Panc1 (cell line): ENCODE measurements at regions not wholly inside any gene's neighbourhood (a gene's known extent, or its start where the extent isn't known, plus 50 kb on each side); places are given as distances from the start of the nearest gene placed in this dataset.

ENCODE experiments used
- ATAC-seq: fragments of 200-7000 bp; cut with Tn5 transposase; 2 replicates; pipeline ENCODE4 v1.9.1; 2020; ENCODE audit warnings: mild to moderate bottlenecking, moderate library complexity
- BruUV-seq: library from RNA; stranded (reverse); fragments of 400-500 nt; replicated peaks from 2 replicates; lab custom pipeline; 2021; lab: Mats Ljungman, UMichigan
- CTCF ChIA-PET: fragments of 300-600 bp; sonication (Branson Sonifier 250); formaldehyde crosslinking; loops from one replicate; lab custom pipeline; 2022; ENCODE audit warnings: antibody characterized with exemption; lab: Charles Lee
- POLR2A ChIA-PET: fragments of 300-600 bp; sonication (Branson Sonifier 250); formaldehyde crosslinking; loops from one replicate; lab custom pipeline; 2022; ENCODE audit warnings: antibody characterized with exemption; lab: Charles Lee
- DNase-seq: peaks from one replicate; pipeline ENCODE4 v3.0.0-alpha.2; 2010; ENCODE audit warnings: low read depth, low spot score
- H3K27ac ChIP-seq: 2 replicates; pipeline ENCODE4 v1.5.1; 2011; ENCODE audit warnings: mild to moderate bottlenecking, low read length, inconsistent platforms
- H3K27me3 ChIP-seq: fragments of 200-500 bp; sonication (Bioruptor generic); 2 replicates; pipeline ENCODE4 v1.6.0; 2014; ENCODE audit warnings: low read length, inconsistent platforms; ENCODE audit not compliant: control insufficient read depth, insufficient read depth
- H3K36me3 ChIP-seq: fragments of 200-500 bp; sonication (Bioruptor generic); 2 replicates; pipeline ENCODE4 v1.5.1; 2014; ENCODE audit warnings: inconsistent platforms, mild to moderate bottlenecking, low read length, moderate library complexity; ENCODE audit not compliant: control insufficient read depth, insufficient read depth
- H3K4me1 ChIP-seq: 2 replicates; pipeline ENCODE4 v1.5.1; 2011; ENCODE audit warnings: inconsistent platforms, mild to moderate bottlenecking, low read length, moderate library complexity; ENCODE audit not compliant: control insufficient read depth, insufficient read depth
- H3K4me3 ChIP-seq, 2 experiments: 2 replicates each; pipeline ENCODE4 v1.5.1; 2011 to 2012; ENCODE audit warnings: low read depth in 2 of 2, low read length in 2 of 2, mild to moderate bottlenecking in 2 of 2, inconsistent platforms in 1 of 2, moderate library complexity in 1 of 2
- H3K9me3 ChIP-seq: fragments of 200-500 bp; sonication (Bioruptor generic); 2 replicates; pipeline ENCODE4 v1.5.1; 2014; ENCODE audit warnings: low read depth, mild to moderate bottlenecking, inconsistent platforms, low read length, moderate library complexity; ENCODE audit not compliant: control insufficient read depth, insufficient read depth
- POLR2AphosphoS5 ChIP-seq: IDR thresholded peaks from 2 replicates; pipeline ENCODE4 v1.6.1; 2012; ENCODE audit warnings: mild to moderate bottlenecking, low read depth, low read length, moderate library complexity
- SIN3A ChIP-seq: IDR thresholded peaks from 2 replicates; pipeline ENCODE4 v1.6.1; 2012; ENCODE audit warnings: low read depth, mild to moderate bottlenecking, low read length, moderate library complexity, borderline replicate concordance; ENCODE audit not compliant: insufficient read depth
- TCF7L2 ChIP-seq: IDR thresholded peaks from 2 replicates; pipeline ENCODE4 v1.6.1; 2011; ENCODE audit warnings: mild to moderate bottlenecking, low read depth, low read length, inconsistent platforms
- in situ Hi-C: cut with HindIII; loops from 2 replicates; pipeline ENCODE4 v1.10.0; 2016; ENCODE audit warnings: low sequenced_read_pairs, low pct_unique_long_range_greater_than_20kb
- intact Hi-C: fragments of 100-400 bp; cut with micrococcal nuclease; formaldehyde crosslinking; loops from one replicate; pipeline ENCODE4 v1.10.0; 2022; ENCODE audit not compliant: unreplicated experiment
- TF ChIP-seq, protein P1 (sequence below), 2 experiments: IDR thresholded peaks; 2 replicates each; pipeline ENCODE4 v1.6.1; 2011 to 2012; ENCODE audit warnings: low read depth in 2 of 2, control low read depth in 1 of 2, low read length in 1 of 2, mild to moderate bottlenecking in 1 of 2, moderate library complexity in 1 of 2; ENCODE audit not compliant: insufficient read depth in 1 of 2
- TF ChIP-seq, protein P2 (sequence below): fragments of 450-650 bp; IDR thresholded peaks from 2 replicates; pipeline ENCODE4 v1.5.1; 2017; ENCODE audit warnings: mild to moderate bottlenecking

GRCh38 chr6:16827627-16828026 is 66.4 kb upstream of the ATXN1 start:
- no peak for TF ChIP-seq TCF7L2
- TF ChIP-seq, protein P1, sequence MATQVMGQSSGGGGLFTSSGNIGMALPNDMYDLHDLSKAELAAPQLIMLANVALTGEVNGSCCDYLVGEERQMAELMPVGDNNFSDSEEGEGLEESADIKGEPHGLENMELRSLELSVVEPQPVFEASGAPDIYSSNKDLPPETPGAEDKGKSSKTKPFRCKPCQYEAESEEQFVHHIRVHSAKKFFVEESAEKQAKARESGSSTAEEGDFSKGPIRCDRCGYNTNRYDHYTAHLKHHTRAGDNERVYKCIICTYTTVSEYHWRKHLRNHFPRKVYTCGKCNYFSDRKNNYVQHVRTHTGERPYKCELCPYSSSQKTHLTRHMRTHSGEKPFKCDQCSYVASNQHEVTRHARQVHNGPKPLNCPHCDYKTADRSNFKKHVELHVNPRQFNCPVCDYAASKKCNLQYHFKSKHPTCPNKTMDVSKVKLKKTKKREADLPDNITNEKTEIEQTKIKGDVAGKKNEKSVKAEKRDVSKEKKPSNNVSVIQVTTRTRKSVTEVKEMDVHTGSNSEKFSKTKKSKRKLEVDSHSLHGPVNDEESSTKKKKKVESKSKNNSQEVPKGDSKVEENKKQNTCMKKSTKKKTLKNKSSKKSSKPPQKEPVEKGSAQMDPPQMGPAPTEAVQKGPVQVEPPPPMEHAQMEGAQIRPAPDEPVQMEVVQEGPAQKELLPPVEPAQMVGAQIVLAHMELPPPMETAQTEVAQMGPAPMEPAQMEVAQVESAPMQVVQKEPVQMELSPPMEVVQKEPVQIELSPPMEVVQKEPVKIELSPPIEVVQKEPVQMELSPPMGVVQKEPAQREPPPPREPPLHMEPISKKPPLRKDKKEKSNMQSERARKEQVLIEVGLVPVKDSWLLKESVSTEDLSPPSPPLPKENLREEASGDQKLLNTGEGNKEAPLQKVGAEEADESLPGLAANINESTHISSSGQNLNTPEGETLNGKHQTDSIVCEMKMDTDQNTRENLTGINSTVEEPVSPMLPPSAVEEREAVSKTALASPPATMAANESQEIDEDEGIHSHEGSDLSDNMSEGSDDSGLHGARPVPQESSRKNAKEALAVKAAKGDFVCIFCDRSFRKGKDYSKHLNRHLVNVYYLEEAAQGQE (IDR thresholded peaks at IDR 0.05; ENCODE audit: insufficient read depth in 1 of 2, low read depth in 2 of 2, low read length in 1 of 2): no peak
- no peak for TF ChIP-seq POLR2AphosphoS5
- no peak for TF ChIP-seq SIN3A
- TF ChIP-seq, protein P2, sequence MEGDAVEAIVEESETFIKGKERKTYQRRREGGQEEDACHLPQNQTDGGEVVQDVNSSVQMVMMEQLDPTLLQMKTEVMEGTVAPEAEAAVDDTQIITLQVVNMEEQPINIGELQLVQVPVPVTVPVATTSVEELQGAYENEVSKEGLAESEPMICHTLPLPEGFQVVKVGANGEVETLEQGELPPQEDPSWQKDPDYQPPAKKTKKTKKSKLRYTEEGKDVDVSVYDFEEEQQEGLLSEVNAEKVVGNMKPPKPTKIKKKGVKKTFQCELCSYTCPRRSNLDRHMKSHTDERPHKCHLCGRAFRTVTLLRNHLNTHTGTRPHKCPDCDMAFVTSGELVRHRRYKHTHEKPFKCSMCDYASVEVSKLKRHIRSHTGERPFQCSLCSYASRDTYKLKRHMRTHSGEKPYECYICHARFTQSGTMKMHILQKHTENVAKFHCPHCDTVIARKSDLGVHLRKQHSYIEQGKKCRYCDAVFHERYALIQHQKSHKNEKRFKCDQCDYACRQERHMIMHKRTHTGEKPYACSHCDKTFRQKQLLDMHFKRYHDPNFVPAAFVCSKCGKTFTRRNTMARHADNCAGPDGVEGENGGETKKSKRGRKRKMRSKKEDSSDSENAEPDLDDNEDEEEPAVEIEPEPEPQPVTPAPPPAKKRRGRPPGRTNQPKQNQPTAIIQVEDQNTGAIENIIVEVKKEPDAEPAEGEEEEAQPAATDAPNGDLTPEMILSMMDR: no peak
- Histone ChIP-seq H3K4me3 (no peak overlapping the region), H3K27me3 (peaks cover 2% of the 10 kb centered on the region; the same call in 1 of the 2 replicates), H3K36me3 (no peaks in the 10 kb centered on the region), H3K27ac (no peak overlapping the region), H3K9me3 (no peaks in the 10 kb centered on the region), H3K4me1 (no peaks in the 10 kb centered on the region)
- DNase-seq: no peak
- in situ Hi-C loops: no loop called here
- ChIA-PET CTCF (no interaction called here), POLR2A (no interaction called here)
- intact Hi-C loops: no loop called here
- ATAC-seq: no peak
- BruUV-seq: no TSS peak

DNA sequence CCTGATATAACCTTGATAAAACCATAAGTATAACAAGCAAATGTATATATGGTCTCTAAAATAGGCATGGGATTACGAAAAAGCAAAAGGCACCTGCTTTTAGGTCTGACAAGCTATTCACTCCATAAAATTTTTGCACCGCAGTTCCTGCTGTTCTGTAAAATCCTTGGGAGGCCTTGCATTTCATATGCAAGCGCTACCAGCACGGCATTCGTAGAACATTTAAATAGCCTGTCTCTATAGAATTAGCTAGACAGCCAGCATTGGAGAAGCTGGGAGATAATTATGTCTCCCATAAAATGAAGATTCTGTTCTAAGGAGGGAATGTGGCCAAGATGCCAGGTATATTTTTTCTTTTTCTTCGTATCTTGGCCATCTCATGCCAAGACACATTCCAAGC is 64.5 kb upstream of the ATXN1 start:
- peaks cover 2% of the 10 kb centered on the region; the same call in 1 of the 2 replicates for H3K27me3 ChIP-seq
- no peak overlapping the region for H3K27ac ChIP-seq
- intact Hi-C loops: no loop called here
- CTCF ChIA-PET: no interaction called here
- BruUV-seq: no TSS peak
- no peaks in the 10 kb centered on the region for H3K4me1 ChIP-seq
- no peak overlapping the region for H3K4me3 ChIP-seq
- ATAC-seq (no peak), DNase-seq (no peak)
- POLR2A ChIA-PET: no interaction called here
- TF ChIP-seq, protein P2: no peak
- TF ChIP-seq, protein P1 (IDR thresholded peaks at IDR 0.05; ENCODE audit: insufficient read depth in 1 of 2, low read depth in 2 of 2, low read length in 1 of 2): no peak
- TF ChIP-seq POLR2AphosphoS5 (no peak), SIN3A (no peak), TCF7L2 (no peak)
- in situ Hi-C loops: no loop called here
- no peaks in the 10 kb centered on the region for H3K36me3 ChIP-seq
- H3K9me3 ChIP-seq: no peaks in the 10 kb centered on the region
